HCT116 (cell line): ENCODE measurements at regions not wholly inside any gene's neighbourhood (a gene's known extent, or its start where the extent isn't known, plus 50 kb on each side); places are given as distances from the start of the nearest gene placed in this dataset.

Experiments used
- ATAC-seq: fragments of 200-7000 bp; cut with Tn5 transposase; 2 replicates; pipeline ENCODE4 v1.9.1; 2020; ENCODE audit warnings: mild to moderate bottlenecking, moderate library complexity
- BruUV-seq: library from RNA; stranded (reverse); fragments of 400-500 nt; replicated peaks from 2 replicates; lab custom pipeline; 2021; lab: Mats Ljungman, UMichigan
- CTCF ChIA-PET: fragments of 300-600 bp; sonication (Branson Sonifier 250); formaldehyde crosslinking; loops from one replicate; lab custom pipeline; 2021; ENCODE audit warnings: antibody characterized with exemption; lab: Charles Lee
- POLR2A ChIA-PET: fragments of 300-600, 350-600 bp; sonication (Branson Sonifier 250); formaldehyde crosslinking; loops from one replicate; lab custom pipeline; 2021; ENCODE audit warnings: antibody characterized with exemption; lab: Charles Lee
- RAD21 ChIA-PET, 2 experiments: fragments of 300-600 bp; sonication (Branson Sonifier 250); formaldehyde crosslinking; loops; one replicate each; lab custom pipeline; 2023; ENCODE audit warnings: low total read pairs in 2 of 2; ENCODE audit not compliant: uncharacterized antibody in 2 of 2, unreplicated experiment in 2 of 2, low non-redundant PET in 1 of 2; lab: Charles Lee
- DNase-seq: peaks from one replicate; pipeline ENCODE4 v3.0.0-alpha.2; 2010; ENCODE audit warnings: low read depth, low spot score
- H2AFZ ChIP-seq: fragments of 200-600 bp; shearing (Covaris generic), sonication (generic); 2 replicates; pipeline ENCODE4 v1.6.1; 2017; ENCODE audit warnings: low read depth, mixed run types, mixed read lengths, antibody characterized with exemption, low read length; ENCODE audit not compliant: poor library complexity, severe bottlenecking
- H3K27ac ChIP-seq: 2 replicates; pipeline ENCODE4 v1.5.1; 2012; ENCODE audit warnings: low read depth, low read length
- H3K27me3 ChIP-seq: fragments of 200-600 bp; sonication (generic); 2 replicates; pipeline ENCODE4 v1.6.1; 2016; ENCODE audit warnings: mixed run types, low read length, mixed read lengths; ENCODE audit not compliant: insufficient read depth
- H3K36me3 ChIP-seq, 2 experiments: fragments of 200-500 bp in 1 of 2; fragments of 200-600 bp in 1 of 2; sonication (Bioruptor generic) in 1 of 2; sonication (generic) in 1 of 2; 2 replicates each; pipeline versions ENCODE4 v1.5.1 to v1.6.1; 2014 to 2016; ENCODE audit warnings: low read length in 2 of 2, inconsistent platforms in 1 of 2, mixed read lengths in 1 of 2, mixed run types in 1 of 2; ENCODE audit not compliant: insufficient read depth in 2 of 2, control insufficient read depth in 1 of 2
- H3K4me1 ChIP-seq, 2 experiments: fragments of 200-600 bp in 1 of 2; sonication (generic) in 1 of 2; 2 replicates each; pipeline versions ENCODE4 v1.5.1 to v1.6.1; 2012 to 2017; ENCODE audit warnings: low read length in 2 of 2, inconsistent platforms in 1 of 2, mild to moderate bottlenecking in 1 of 2, mixed read lengths in 1 of 2, mixed run types in 1 of 2, moderate library complexity in 1 of 2; ENCODE audit not compliant: insufficient read depth in 2 of 2, control insufficient read depth in 1 of 2
- H3K4me2 ChIP-seq: fragments of 200-600 bp; sonication (generic); 2 replicates; pipeline ENCODE4 v1.6.1; 2017; ENCODE audit warnings: mixed run types, low read length, mixed read lengths
- H3K4me3 ChIP-seq, 2 experiments: fragments of 200-600 bp in 1 of 2; sonication (generic) in 1 of 2; replicated peaks in 1 of 2; 2 replicates each; pipeline ENCODE4 v1.5.1; 2011 to 2016; ENCODE audit warnings: low read length in 2 of 2, control low read depth in 1 of 2, low read depth in 1 of 2, mild to moderate bottlenecking in 1 of 2, mixed read lengths in 1 of 2, mixed run types in 1 of 2
- H3K79me2 ChIP-seq: fragments of 200-600 bp; sonication (generic); 2 replicates; pipeline ENCODE4 v1.6.1; 2017; ENCODE audit warnings: mild to moderate bottlenecking, mixed run types, low read length, moderate library complexity, mixed read lengths; ENCODE audit not compliant: insufficient read depth
- H3K9ac ChIP-seq: fragments of 200-600 bp; sonication (generic); 2 replicates; pipeline ENCODE4 v1.6.1; 2016; ENCODE audit warnings: low read length, mixed read lengths
- H3K9me2 ChIP-seq: fragments of 200-600 bp; sonication (generic), shearing (Covaris generic); 2 replicates; pipeline ENCODE4 v1.6.1; 2017; ENCODE audit warnings: mixed run types, mild to moderate bottlenecking, moderate library complexity; ENCODE audit not compliant: insufficient read depth
- H3K9me3 ChIP-seq, 2 experiments: fragments of 200-500 bp in 1 of 2; fragments of 200-600 bp in 1 of 2; sonication (Bioruptor generic) in 1 of 2; sonication (generic) in 1 of 2; 2 replicates each; pipeline ENCODE4 v1.6.1; 2014 to 2017; ENCODE audit warnings: low read length in 2 of 2, mixed read lengths in 2 of 2, inconsistent platforms in 1 of 2, low read depth in 1 of 2, mild to moderate bottlenecking in 1 of 2, mixed run types in 1 of 2, moderate library complexity in 1 of 2; ENCODE audit not compliant: control insufficient read depth in 1 of 2, insufficient read depth in 1 of 2
- H4K20me1 ChIP-seq: fragments of 200-600 bp; sonication (generic), shearing (Covaris generic); 2 replicates; pipeline ENCODE4 v1.6.1; 2017; ENCODE audit warnings: mixed run types, mild to moderate bottlenecking, moderate library complexity; ENCODE audit not compliant: insufficient read depth
- CBX3 ChIP-seq: IDR thresholded peaks from 2 replicates; pipeline ENCODE4 v1.6.1; 2012; ENCODE audit warnings: low read depth
- CEBPB ChIP-seq: IDR thresholded peaks from 2 replicates; pipeline ENCODE4 v1.6.1; 2012; ENCODE audit warnings: low read depth
- EZH2 ChIP-seq: fragments of 200-600 bp; sonication (generic); IDR thresholded peaks from 2 replicates; pipeline ENCODE4 v1.6.1; 2017; ENCODE audit warnings: antibody characterized with exemption, mixed run types
- FOSL1 ChIP-seq: IDR thresholded peaks from 2 replicates; pipeline ENCODE4 v1.6.1; 2012; ENCODE audit warnings: low read depth
- JUND ChIP-seq: IDR thresholded peaks from 2 replicates; pipeline ENCODE4 v1.6.1; 2012
- POLR2A ChIP-seq: IDR thresholded peaks from 2 replicates; pipeline ENCODE4 v1.7.0; 2011; ENCODE audit warnings: borderline replicate concordance; ENCODE audit not compliant: insufficient read depth, insufficient read length; ENCODE audit errors: extremely low read depth
- SP1 ChIP-seq: IDR thresholded peaks from 2 replicates; pipeline ENCODE4 v1.6.1; 2012; ENCODE audit warnings: low read depth
- SRF ChIP-seq: IDR thresholded peaks from 2 replicates; pipeline ENCODE4 v1.6.1; 2012; ENCODE audit warnings: low read depth
- YY1 ChIP-seq: IDR thresholded peaks from 2 replicates; pipeline ENCODE4 v1.6.1; 2011; ENCODE audit warnings: low read length, low read depth, moderate library complexity, mild to moderate bottlenecking; ENCODE audit not compliant: insufficient replicate concordance; ENCODE audit errors: extremely low read depth
- ZFX ChIP-seq: fragments of 450-650 bp; IDR thresholded peaks from 2 replicates; pipeline ENCODE4 v1.6.1; 2017
- intact Hi-C: fragments of 100-400 bp; cut with micrococcal nuclease; formaldehyde crosslinking; loops from 2 replicates; pipeline ENCODE4 v1.10.0; 2022
- TF ChIP-seq, protein P1 (sequence below): IDR thresholded peaks from 2 replicates; pipeline ENCODE4 v1.6.1; 2011; ENCODE audit warnings: mild to moderate bottlenecking, low read length, moderate library complexity; ENCODE audit not compliant: insufficient replicate concordance; ENCODE audit errors: extremely low read depth
- TF ChIP-seq, protein P2 (sequence below): IDR thresholded peaks from 2 replicates; pipeline ENCODE4 v1.6.1; 2012; ENCODE audit warnings: low read depth

DNA sequence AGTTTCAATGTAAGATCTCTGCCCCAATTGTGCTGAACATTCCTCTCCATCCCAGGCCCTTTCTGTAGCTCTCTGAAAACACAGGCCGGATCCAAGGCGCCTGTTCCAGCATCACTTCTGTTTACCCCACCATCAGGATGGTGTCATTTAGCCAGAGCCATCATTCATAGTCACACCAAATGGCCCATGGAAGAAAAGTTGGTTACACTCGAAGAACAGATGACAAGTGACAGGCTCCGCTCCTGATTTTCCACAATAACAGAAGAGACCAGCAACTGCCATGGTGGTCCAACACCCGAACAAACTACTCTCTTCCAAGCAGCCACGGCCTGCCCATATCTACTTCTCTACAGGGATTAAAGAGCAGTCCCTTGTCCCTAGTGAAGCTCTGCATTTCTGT is 59.9 kb upstream of the PROX1 start:
- BruUV-seq: no TSS peak
- H3K9me2 ChIP-seq: no peaks in the 10 kb centered on the region
- no peak for TF ChIP-seq EZH2
- no peak for TF ChIP-seq ZFX
- no peak for TF ChIP-seq YY1
- TF ChIP-seq FOSL1: no peak
- TF ChIP-seq, protein P1, sequence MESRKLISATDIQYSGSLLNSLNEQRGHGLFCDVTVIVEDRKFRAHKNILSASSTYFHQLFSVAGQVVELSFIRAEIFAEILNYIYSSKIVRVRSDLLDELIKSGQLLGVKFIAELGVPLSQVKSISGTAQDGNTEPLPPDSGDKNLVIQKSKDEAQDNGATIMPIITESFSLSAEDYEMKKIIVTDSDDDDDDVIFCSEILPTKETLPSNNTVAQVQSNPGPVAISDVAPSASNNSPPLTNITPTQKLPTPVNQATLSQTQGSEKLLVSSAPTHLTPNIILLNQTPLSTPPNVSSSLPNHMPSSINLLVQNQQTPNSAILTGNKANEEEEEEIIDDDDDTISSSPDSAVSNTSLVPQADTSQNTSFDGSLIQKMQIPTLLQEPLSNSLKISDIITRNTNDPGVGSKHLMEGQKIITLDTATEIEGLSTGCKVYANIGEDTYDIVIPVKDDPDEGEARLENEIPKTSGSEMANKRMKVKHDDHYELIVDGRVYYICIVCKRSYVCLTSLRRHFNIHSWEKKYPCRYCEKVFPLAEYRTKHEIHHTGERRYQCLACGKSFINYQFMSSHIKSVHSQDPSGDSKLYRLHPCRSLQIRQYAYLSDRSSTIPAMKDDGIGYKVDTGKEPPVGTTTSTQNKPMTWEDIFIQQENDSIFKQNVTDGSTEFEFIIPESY: no peak
- no peak for TF ChIP-seq CEBPB
- TF ChIP-seq, protein P2, sequence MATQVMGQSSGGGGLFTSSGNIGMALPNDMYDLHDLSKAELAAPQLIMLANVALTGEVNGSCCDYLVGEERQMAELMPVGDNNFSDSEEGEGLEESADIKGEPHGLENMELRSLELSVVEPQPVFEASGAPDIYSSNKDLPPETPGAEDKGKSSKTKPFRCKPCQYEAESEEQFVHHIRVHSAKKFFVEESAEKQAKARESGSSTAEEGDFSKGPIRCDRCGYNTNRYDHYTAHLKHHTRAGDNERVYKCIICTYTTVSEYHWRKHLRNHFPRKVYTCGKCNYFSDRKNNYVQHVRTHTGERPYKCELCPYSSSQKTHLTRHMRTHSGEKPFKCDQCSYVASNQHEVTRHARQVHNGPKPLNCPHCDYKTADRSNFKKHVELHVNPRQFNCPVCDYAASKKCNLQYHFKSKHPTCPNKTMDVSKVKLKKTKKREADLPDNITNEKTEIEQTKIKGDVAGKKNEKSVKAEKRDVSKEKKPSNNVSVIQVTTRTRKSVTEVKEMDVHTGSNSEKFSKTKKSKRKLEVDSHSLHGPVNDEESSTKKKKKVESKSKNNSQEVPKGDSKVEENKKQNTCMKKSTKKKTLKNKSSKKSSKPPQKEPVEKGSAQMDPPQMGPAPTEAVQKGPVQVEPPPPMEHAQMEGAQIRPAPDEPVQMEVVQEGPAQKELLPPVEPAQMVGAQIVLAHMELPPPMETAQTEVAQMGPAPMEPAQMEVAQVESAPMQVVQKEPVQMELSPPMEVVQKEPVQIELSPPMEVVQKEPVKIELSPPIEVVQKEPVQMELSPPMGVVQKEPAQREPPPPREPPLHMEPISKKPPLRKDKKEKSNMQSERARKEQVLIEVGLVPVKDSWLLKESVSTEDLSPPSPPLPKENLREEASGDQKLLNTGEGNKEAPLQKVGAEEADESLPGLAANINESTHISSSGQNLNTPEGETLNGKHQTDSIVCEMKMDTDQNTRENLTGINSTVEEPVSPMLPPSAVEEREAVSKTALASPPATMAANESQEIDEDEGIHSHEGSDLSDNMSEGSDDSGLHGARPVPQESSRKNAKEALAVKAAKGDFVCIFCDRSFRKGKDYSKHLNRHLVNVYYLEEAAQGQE: no peak
- no peak for TF ChIP-seq CBX3
- TF ChIP-seq POLR2A: no peak
- no peak for TF ChIP-seq JUND
- no peak for TF ChIP-seq SP1
- TF ChIP-seq SRF: no peak
- ATAC-seq (no peak), DNase-seq (no peak)
- no peaks in the 10 kb centered on the region for H3K4me1 ChIP-seq
- H3K79me2 ChIP-seq: no peaks in the 10 kb centered on the region
- intact Hi-C loops: no loop called here
- H3K9me3 ChIP-seq: no peaks in the 10 kb centered on the region
- CTCF ChIA-PET: no interaction called here
- no peak overlapping the region for H3K9ac ChIP-seq
- RAD21 ChIA-PET: no interaction called here
- H2AFZ ChIP-seq: no peak overlapping the region
- H3K27me3 ChIP-seq: peaks cover 9% of the 10 kb centered on the region; the same call in 1 of the 2 replicates
- no peak overlapping the region for H3K27ac ChIP-seq
- POLR2A ChIA-PET: no interaction called here
- no peaks in the 10 kb centered on the region for H4K20me1 ChIP-seq
- no peak overlapping the region for H3K4me2 ChIP-seq
- no peak overlapping the region for H3K4me3 ChIP-seq
- H3K36me3 ChIP-seq: no peaks in the 10 kb centered on the region
